ENCODE measurements at regions not wholly inside any gene's neighbourhood (a gene's known extent, or its start where the extent isn't known, plus 50 kb on each side); places are given as distances from the start of the nearest gene placed in this dataset.

DNA sequence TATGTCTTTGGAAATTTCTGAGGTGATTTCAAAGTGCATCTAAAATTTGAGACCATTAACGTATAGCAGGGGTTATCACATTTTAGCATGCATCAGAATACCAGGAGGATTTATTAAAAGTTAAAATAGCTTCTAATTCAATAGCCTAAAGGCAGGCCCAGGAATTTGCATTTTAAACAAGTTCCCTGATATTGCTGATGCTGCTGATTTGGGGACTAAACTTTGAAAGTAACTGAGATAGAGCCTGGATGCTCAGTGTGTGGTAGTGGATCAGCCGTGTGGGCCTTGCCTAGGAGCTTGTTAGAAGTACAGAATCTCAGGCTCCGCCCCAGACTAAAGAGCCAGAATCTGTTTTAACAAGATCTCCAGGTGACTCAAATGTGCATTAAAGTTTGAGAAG, 375.0 kb upstream of the FBXO33 start:
- intact Hi-C loops (cut with DNase I), result no loop called here
- 74 to 91% (median 81%) methylated on average over 3 of the region's 3 CpGs for WGBS, 4 donors
- TF ChIP-seq, protein P1, sequence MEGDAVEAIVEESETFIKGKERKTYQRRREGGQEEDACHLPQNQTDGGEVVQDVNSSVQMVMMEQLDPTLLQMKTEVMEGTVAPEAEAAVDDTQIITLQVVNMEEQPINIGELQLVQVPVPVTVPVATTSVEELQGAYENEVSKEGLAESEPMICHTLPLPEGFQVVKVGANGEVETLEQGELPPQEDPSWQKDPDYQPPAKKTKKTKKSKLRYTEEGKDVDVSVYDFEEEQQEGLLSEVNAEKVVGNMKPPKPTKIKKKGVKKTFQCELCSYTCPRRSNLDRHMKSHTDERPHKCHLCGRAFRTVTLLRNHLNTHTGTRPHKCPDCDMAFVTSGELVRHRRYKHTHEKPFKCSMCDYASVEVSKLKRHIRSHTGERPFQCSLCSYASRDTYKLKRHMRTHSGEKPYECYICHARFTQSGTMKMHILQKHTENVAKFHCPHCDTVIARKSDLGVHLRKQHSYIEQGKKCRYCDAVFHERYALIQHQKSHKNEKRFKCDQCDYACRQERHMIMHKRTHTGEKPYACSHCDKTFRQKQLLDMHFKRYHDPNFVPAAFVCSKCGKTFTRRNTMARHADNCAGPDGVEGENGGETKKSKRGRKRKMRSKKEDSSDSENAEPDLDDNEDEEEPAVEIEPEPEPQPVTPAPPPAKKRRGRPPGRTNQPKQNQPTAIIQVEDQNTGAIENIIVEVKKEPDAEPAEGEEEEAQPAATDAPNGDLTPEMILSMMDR (IDR thresholded peaks at IDR 0.05), result no peak
- TF ChIP-seq POLR2A (IDR thresholded peaks at IDR 0.05), result no peak
- H3K9me3 ChIP-seq, result no peaks in the 10 kb centered on the region
- ATAC-seq (no peak), DNase-seq (no peak)
- H3K4me3 ChIP-seq, result no peak overlapping the region
- no peaks in the 10 kb centered on the region for H3K36me3 ChIP-seq
- no peak overlapping the region for H3K27ac ChIP-seq
- H3K27me3 ChIP-seq, result no peaks in the 10 kb centered on the region
- no peaks in the 10 kb centered on the region for H3K4me1 ChIP-seq

GRCh38 chr14:39784461-39784860, 352.2 kb upstream of the FBXO33 start:
- DNase-seq, result no peak

GRCh38 chr14:39781466-39781865, 349.2 kb upstream of the FBXO33 start:
- ATAC-seq (no peak), DNase-seq (no peak)
- intact Hi-C loops (cut with DNase I), result no loop called here
- no peak overlapping the region for H3K27ac ChIP-seq
- no peak for TF ChIP-seq POLR2A (IDR thresholded peaks at IDR 0.05)
- TF ChIP-seq, protein P1 (IDR thresholded peaks at IDR 0.05), result no peak
- no peaks in the 10 kb centered on the region for H3K4me1 ChIP-seq
- WGBS, 4 donors, result 78 to 95% (median 82%) methylated on average over 5 of the region's 5 CpGs
- no peaks in the 10 kb centered on the region for H3K27me3 ChIP-seq
- H3K36me3 ChIP-seq, result no peaks in the 10 kb centered on the region
- H3K4me3 ChIP-seq, result no peak overlapping the region
- H3K9me3 ChIP-seq, result peaks cover 0 to 12% (median 0%) of the 10 kb centered on the region in 12 donors

More at GRCh38 chr14:39784461-39784860, 352.2 kb upstream of the FBXO33 start:
- Histone ChIP-seq H3K36me3 (no peaks in the 10 kb centered on the region), H3K27me3 (no peaks in the 10 kb centered on the region), H3K4me1 (no peaks in the 10 kb centered on the region), H3K4me3 (no peak overlapping the region), H3K9me3 (no peaks in the 10 kb centered on the region), H3K27ac (no peak overlapping the region)
- WGBS, 4 donors, result 68 to 81% (median 70%) methylated on average over 1 of the region's 1 CpG
- ATAC-seq, result no peak
- intact Hi-C loops (cut with DNase I), result no loop called here
- TF ChIP-seq, protein P1 (IDR thresholded peaks at IDR 0.05), result no peak
- TF ChIP-seq POLR2A (IDR thresholded peaks at IDR 0.05), result no peak

GRCh38 chr14:39773387-39774126, 341.3 kb upstream of the FBXO33 start:
- Histone ChIP-seq H3K27me3 (no peaks in the 10 kb centered on the region), H3K36me3 (no peaks in the 10 kb centered on the region), H3K9me3 (peaks cover 0 to 12% (median 0%) of the 10 kb centered on the region in 12 donors), H3K27ac (no peak overlapping the region), H3K4me1 (no peaks in the 10 kb centered on the region), H3K4me3 (no peak overlapping the region)
- DNase-seq, result no peak
- no peak for TF ChIP-seq POLR2A (IDR thresholded peaks at IDR 0.05)
- intact Hi-C loops (cut with DNase I), result no loop called here
- 75 to 85% (median 78%) methylated on average over 2 of the region's 2 CpGs for WGBS, 4 donors
- ATAC-seq, result no peak

DNA sequence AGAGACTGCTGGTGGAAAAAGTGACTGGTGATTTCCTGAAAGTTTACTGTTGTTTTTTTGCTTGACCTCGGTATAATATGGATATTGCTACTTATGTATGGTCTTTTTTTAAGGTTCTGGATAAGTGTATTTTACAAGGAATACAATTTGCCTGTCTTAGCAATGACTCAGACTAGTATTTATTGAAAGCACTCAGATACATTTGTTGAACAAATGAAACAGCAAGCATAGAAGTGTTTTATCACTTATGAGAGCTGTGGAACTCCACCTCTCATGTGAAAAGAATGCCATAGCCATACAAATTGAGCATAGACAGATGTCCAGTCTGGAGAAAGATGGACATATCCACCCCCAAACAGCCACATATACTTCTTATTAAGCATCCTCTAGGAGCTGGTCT, 340.4 kb upstream of the FBXO33 start:
- H3K9me3 ChIP-seq, result peaks cover 0 to 12% (median 0%) of the 10 kb centered on the region in 12 donors
- DNase-seq (no peak), ATAC-seq (no peak)
- H3K36me3 ChIP-seq, result no peaks in the 10 kb centered on the region
- no peak overlapping the region for H3K4me3 ChIP-seq
- 36 to 42% (median 39%) methylated on average over 1 of the region's 1 CpG for WGBS, 4 donors
- H3K27ac ChIP-seq, result no peak overlapping the region
- no peaks in the 10 kb centered on the region for H3K4me1 ChIP-seq
- intact Hi-C loops (cut with DNase I), result no loop called here
- H3K27me3 ChIP-seq, result no peaks in the 10 kb centered on the region
- TF ChIP-seq, protein P1 (IDR thresholded peaks at IDR 0.05), result no peak
- no peak for TF ChIP-seq POLR2A (IDR thresholded peaks at IDR 0.05)
